ENCODE measurements at regions not wholly inside any gene's neighbourhood (a gene's known extent, or its start where the extent isn't known, plus 50 kb on each side); places are given as distances from the start of the nearest gene placed in this dataset.

- TF ChIP-seq CTCF (IDR thresholded peaks at IDR 0.05) (no peak), EP300 (IDR thresholded peaks at IDR 0.05) (no peak), POLR2A (IDR thresholded peaks at IDR 0.05) (no peak), POLR2AphosphoS5 (IDR thresholded peaks at IDR 0.05) (no peak)
- intact Hi-C loops (cut with DNase I), result no loop called here
- H3K27ac ChIP-seq, result no peak overlapping the region
- no peak for DNase-seq
- no peaks in the 10 kb centered on the region for H3K9me3 ChIP-seq
- H3K36me3 ChIP-seq, result no peaks in the 10 kb centered on the region
- peaks cover 0 to 26% (median 7%) of the 10 kb centered on the region in 4 donors for H3K4me1 ChIP-seq
- H3K4me3 ChIP-seq, result no peak overlapping the region
- no peaks in the 10 kb centered on the region for H3K27me3 ChIP-seq
These were observed 476.5 kb downstream of the PDGFC start for GRCh38 chr4:156495091-156495490.

GRCh38 chr4:156493858-156494257 lies 477.7 kb downstream of the PDGFC start:
- TF ChIP-seq CTCF (IDR thresholded peaks at IDR 0.05) (no peak), EP300 (IDR thresholded peaks at IDR 0.05) (no peak), POLR2AphosphoS5 (IDR thresholded peaks at IDR 0.05) (no peak), POLR2A (IDR thresholded peaks at IDR 0.05) (no peak)
- H3K27ac ChIP-seq, result no peak overlapping the region
- 35 to 57% methylated on average over 3 of the region's 3 CpGs for WGBS, 2 donors
- peaks cover 0 to 26% (median 7%) of the 10 kb centered on the region in 4 donors for H3K4me1 ChIP-seq
- H3K9me3 ChIP-seq, result no peaks in the 10 kb centered on the region
- H3K36me3 ChIP-seq, result no peaks in the 10 kb centered on the region
- H3K27me3 ChIP-seq, result no peaks in the 10 kb centered on the region
- no peak overlapping the region for H3K4me3 ChIP-seq
- intact Hi-C loops (cut with DNase I), result no loop called here
- no peak for DNase-seq

- TF ChIP-seq EP300 (IDR thresholded peaks at IDR 0.05), result no peak
- TF ChIP-seq POLR2AphosphoS5 (IDR thresholded peaks at IDR 0.05), result no peak
- no peak for TF ChIP-seq POLR2A (IDR thresholded peaks at IDR 0.05)
- DNase-seq, result no peak
- H3K4me3 ChIP-seq, result no peak overlapping the region
- no peaks in the 10 kb centered on the region for H3K27me3 ChIP-seq
- intact Hi-C loops (cut with DNase I), result no loop called here
- H3K4me1 ChIP-seq, result no peaks in the 10 kb centered on the region
- no peak overlapping the region for H3K27ac ChIP-seq
- WGBS, 2 donors, result 96 to 97% methylated on average over 6 of the region's 6 CpGs
- no peaks in the 10 kb centered on the region for H3K36me3 ChIP-seq
- H3K9me3 ChIP-seq, result no peaks in the 10 kb centered on the region
These were observed 484.5 kb downstream of the PDGFC start for GRCh38 chr4:156487107-156487506.

GRCh38 chr4:156481845-156482244 lies 489.8 kb downstream of the PDGFC start:
- H3K9me3 ChIP-seq, result no peaks in the 10 kb centered on the region
- WGBS, 2 donors, result 87 to 92% methylated on average over 11 of the region's 11 CpGs
- no peaks in the 10 kb centered on the region for H3K4me1 ChIP-seq

GRCh38 chr4:156477636-156478035 lies 494.0 kb downstream of the PDGFC start:
- 31 to 44% methylated on average over 2 of the region's 2 CpGs for WGBS, 2 donors
- TF ChIP-seq CTCF (IDR thresholded peaks at IDR 0.05) (no peak), EP300 (IDR thresholded peaks at IDR 0.05) (no peak), POLR2AphosphoS5 (IDR thresholded peaks at IDR 0.05) (no peak), POLR2A (IDR thresholded peaks at IDR 0.05) (no peak)
- intact Hi-C loops (cut with DNase I), result loop anchor here (2.0 to 5.0 kb wide), 2 partner anchors 493 to 570 kb away; partner anchors contain the start of gene PDGFC
- no peaks in the 10 kb centered on the region for H3K27me3 ChIP-seq
- no peak for DNase-seq
- H3K9me3 ChIP-seq, result no peaks in the 10 kb centered on the region
- no peak overlapping the region for H3K4me3 ChIP-seq
- no peaks in the 10 kb centered on the region for H3K4me1 ChIP-seq
- H3K36me3 ChIP-seq, result no peaks in the 10 kb centered on the region
- H3K27ac ChIP-seq, result no peak overlapping the region

More at GRCh38 chr4:156481845-156482244, 489.8 kb downstream of the PDGFC start:
- Histone ChIP-seq H3K27ac (no peak overlapping the region), H3K36me3 (no peaks in the 10 kb centered on the region), H3K27me3 (no peaks in the 10 kb centered on the region), H3K4me3 (no peak overlapping the region)
- intact Hi-C loops (cut with DNase I), result no loop called here
- TF ChIP-seq POLR2A (IDR thresholded peaks at IDR 0.05) (no peak), EP300 (IDR thresholded peaks at IDR 0.05) (no peak), POLR2AphosphoS5 (IDR thresholded peaks at IDR 0.05) (no peak), CTCF (IDR thresholded peaks at IDR 0.05) (no peak)
- DNase-seq, result no peak

Data from sigmoid colon (tissue), 6 donors.